HS-5 (cell line): ENCODE measurements at regions not wholly inside any gene's neighbourhood (a gene's known extent, or its start where the extent isn't known, plus 50 kb on each side); places are given as distances from the start of the nearest gene placed in this dataset.

Experiments used
- DNase-seq: peaks from one replicate; pipeline ENCODE4 v3.0.0-alpha.2; 2012; ENCODE audit warnings: low read depth

GRCh38 chr5:42360056-42360455, 63.2 kb upstream of the GHR start:
- peak; percentile 45 for DNase-seq

GRCh38 chr5:42360616-42361314, 62.5 kb upstream of the GHR start:
- no peak for DNase-seq

- no peak for DNase-seq
Measured at GRCh38 chr5:42361315-42361688, 61.9 kb upstream of the GHR start.

GRCh38 chr5:42366051-42366450, 57.2 kb upstream of the GHR start:
- no peak for DNase-seq
